ENCODE measurements at regions not wholly inside any gene's neighbourhood (a gene's known extent, or its start where the extent isn't known, plus 50 kb on each side); places are given as distances from the start of the nearest gene placed in this dataset.

DNA sequence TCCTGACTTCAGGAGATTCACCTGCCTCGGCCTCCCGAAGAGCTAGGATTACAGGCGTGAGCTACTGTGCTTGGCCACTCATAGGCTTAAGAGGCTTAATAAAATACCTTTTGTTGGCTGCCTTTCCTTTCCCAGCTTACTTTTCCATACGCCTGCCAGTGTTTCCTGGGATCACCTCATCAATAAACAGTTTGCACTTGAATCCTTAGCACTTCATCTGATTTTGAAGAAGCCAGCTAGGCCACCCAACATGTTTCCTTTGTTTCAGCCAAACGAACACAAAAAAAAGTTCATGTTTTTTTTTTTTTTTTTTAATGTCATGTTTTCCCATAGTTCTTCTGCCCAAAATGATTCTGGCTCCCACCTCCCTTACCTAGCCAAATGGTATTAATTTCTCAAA lies 92.3 kb downstream of the RAP2B start:
- 71% methylated on average over 5 of the region's 5 CpGs for WGBS
- Histone ChIP-seq H3K4me1 (replicated peaks) (no peaks in the 10 kb centered on the region), H3K4me3 (no peak overlapping the region), H3K27me3 (replicated peaks; ENCODE audit: insufficient read depth) (no peaks in the 10 kb centered on the region), H3K36me3 (no peaks in the 10 kb centered on the region), H3K27ac (no peak overlapping the region), H3K9me3 (no peaks in the 10 kb centered on the region)
- no peak for TF ChIP-seq POLR2A (IDR thresholded peaks at IDR 0.05)
- TF ChIP-seq POLR2AphosphoS5 (IDR thresholded peaks at IDR 0.05) = no peak
- TF ChIP-seq CTCF (IDR thresholded peaks at IDR 0.05) = no peak
- no peak for DNase-seq (ENCODE audit: low spot score)
- intact Hi-C loops (cut with DNase I) = no loop called here

DNA sequence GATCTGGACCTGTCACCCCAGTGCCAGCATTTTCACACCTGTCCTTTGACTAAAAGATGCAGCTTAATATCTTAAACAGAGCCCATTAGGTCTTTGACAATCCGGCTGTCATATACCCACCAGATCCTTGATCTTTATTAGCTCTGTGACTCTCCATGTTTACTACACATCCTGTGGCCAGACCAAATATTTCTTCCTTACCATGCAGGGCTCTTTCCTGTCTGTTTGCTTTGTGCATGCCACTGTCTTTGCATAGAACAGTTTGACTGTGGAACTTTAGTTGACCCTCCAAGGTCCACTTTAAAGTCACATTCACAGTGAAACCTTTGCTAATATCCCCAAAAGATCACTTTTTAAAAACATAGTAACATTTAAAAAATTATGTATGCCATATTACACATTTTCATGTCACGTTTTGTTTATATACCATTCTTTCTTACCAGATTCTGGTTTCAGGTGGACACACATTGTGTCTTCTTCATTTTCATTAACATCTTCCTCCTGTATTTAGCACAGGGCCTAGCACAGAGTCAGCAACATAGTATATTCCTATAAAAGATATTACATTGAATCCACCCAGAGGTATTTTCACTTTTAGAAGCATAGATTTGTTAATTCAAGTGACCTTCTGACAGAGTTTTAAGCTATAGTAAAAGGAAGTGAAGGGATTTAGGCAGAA lies 95.8 kb downstream of the RAP2B start:
- Histone ChIP-seq H3K36me3 (no peaks in the 10 kb centered on the region), H3K27ac (no peak overlapping the region), H3K4me1 (replicated peaks) (no peaks in the 10 kb centered on the region), H3K27me3 (replicated peaks; ENCODE audit: insufficient read depth) (no peaks in the 10 kb centered on the region), H3K4me3 (no peak overlapping the region), H3K9me3 (no peaks in the 10 kb centered on the region)
- TF ChIP-seq POLR2A (IDR thresholded peaks at IDR 0.05) (no peak), CTCF (IDR thresholded peaks at IDR 0.05) (no peak), POLR2AphosphoS5 (IDR thresholded peaks at IDR 0.05) (no peak)
- no peak for DNase-seq (ENCODE audit: low spot score)
- intact Hi-C loops (cut with DNase I) = no loop called here
- WGBS = 72% methylated on average over 2 of the region's 2 CpGs

DNA sequence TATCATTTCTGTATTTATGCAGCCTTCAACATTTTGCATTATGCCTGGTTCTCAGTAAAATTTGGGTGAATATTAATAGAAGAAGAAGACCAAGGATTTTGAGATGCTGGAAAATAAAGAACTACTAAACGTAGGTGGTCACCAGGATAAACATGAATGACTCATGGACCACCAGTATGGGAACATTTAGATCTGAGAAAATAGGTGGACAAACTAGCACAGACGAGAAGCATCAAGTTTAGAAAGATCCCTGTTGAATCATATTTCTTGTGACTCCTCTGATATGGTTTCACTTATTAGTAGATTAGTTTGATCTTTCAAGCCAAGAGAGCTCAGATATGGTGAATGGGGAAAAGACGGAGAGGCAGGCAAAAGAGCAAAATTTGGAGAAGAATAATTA lies 97.9 kb downstream of the RAP2B start:
- no peak for DNase-seq (ENCODE audit: low spot score)
- Histone ChIP-seq H3K36me3 (no peaks in the 10 kb centered on the region), H3K9me3 (no peaks in the 10 kb centered on the region), H3K27me3 (replicated peaks; ENCODE audit: insufficient read depth) (no peaks in the 10 kb centered on the region), H3K27ac (no peak overlapping the region), H3K4me1 (replicated peaks) (no peaks in the 10 kb centered on the region), H3K4me3 (no peak overlapping the region)
- intact Hi-C loops (cut with DNase I) = no loop called here
- no peak for TF ChIP-seq POLR2A (IDR thresholded peaks at IDR 0.05)
- TF ChIP-seq POLR2AphosphoS5 (IDR thresholded peaks at IDR 0.05) = no peak
- no peak for TF ChIP-seq CTCF (IDR thresholded peaks at IDR 0.05)
- WGBS = 61% methylated on average over 3 of the region's 3 CpGs

DNA sequence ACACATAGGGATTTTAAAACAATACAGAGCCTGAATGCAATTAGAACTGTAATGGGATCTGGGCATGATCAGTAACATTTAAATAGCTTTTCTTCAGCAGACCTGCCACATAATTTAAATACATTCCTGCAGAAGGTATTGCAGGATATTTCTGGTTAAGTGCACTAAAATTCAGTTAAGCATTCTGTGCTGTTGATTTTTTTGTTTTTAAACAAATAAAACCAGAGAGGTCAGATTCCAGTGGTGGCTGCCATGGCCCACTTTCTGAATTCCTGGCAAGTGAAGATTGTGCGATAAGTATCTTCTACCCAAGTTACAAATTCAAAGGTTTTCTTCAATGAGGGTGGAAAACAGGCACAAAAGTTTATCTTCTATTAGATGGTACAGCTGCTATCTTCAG lies 98.7 kb downstream of the RAP2B start:
- 70% methylated on average over 1 of the region's 1 CpG for WGBS
- no peak for DNase-seq (ENCODE audit: low spot score)
- Histone ChIP-seq H3K4me3 (no peak overlapping the region), H3K27ac (no peak overlapping the region), H3K4me1 (replicated peaks) (no peaks in the 10 kb centered on the region), H3K27me3 (replicated peaks; ENCODE audit: insufficient read depth) (no peaks in the 10 kb centered on the region), H3K9me3 (no peaks in the 10 kb centered on the region), H3K36me3 (no peaks in the 10 kb centered on the region)
- TF ChIP-seq POLR2AphosphoS5 (IDR thresholded peaks at IDR 0.05) = no peak
- no peak for TF ChIP-seq POLR2A (IDR thresholded peaks at IDR 0.05)
- TF ChIP-seq CTCF (IDR thresholded peaks at IDR 0.05) = no peak
- intact Hi-C loops (cut with DNase I) = no loop called here

DNA sequence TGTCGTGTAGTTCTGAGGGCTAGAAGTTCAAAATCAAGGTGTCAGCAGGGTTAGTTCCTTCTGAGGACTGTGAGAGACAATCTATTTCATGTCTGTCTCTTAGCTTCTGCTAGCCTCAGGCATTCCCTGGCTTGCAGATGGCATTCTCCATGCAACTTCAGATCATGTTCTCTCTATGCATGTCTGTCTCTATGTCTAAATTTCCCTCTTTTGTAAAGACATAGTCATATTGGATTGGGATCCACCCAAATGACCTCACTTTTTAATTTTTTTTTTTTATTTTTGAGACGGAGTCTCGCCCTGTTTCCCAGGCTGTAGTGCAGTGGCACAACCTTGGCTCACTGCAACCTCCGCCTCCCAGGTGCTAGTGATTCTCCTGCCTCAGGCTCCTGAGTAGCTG lies 104.6 kb downstream of the RAP2B start:
- no peak overlapping the region for H3K27ac ChIP-seq
- no peak for TF ChIP-seq POLR2A (IDR thresholded peaks at IDR 0.05)
- TF ChIP-seq CTCF (IDR thresholded peaks at IDR 0.05) = no peak
- TF ChIP-seq POLR2AphosphoS5 (IDR thresholded peaks at IDR 0.05) = no peak
- no peaks in the 10 kb centered on the region for H3K9me3 ChIP-seq
- no peak for DNase-seq (ENCODE audit: low spot score)
- no peak overlapping the region for H3K4me3 ChIP-seq
- 96% methylated on average over 4 of the region's 4 CpGs for WGBS
- intact Hi-C loops (cut with DNase I) = no loop called here
- H3K4me1 ChIP-seq (replicated peaks) = no peaks in the 10 kb centered on the region
- no peaks in the 10 kb centered on the region for H3K27me3 ChIP-seq (replicated peaks; ENCODE audit: insufficient read depth)
- H3K36me3 ChIP-seq = no peaks in the 10 kb centered on the region
